Mucosa of rectum (tissue), 2 donors: ENCODE measurements at regions not wholly inside any gene's neighbourhood (a gene's known extent, or its start where the extent isn't known, plus 50 kb on each side); places are given as distances from the start of the nearest gene placed in this dataset.

Source experiments
- H3K27ac ChIP-seq, 2 donors: one replicate each; pipeline ENCODE4 v1.7.0; 2013; ENCODE audit warnings: inconsistent platforms in 2 of 2, low read depth in 2 of 2, low read length in 2 of 2
- H3K27me3 ChIP-seq, 2 donors: one replicate each; pipeline ENCODE4 v1.7.0; 2013; ENCODE audit warnings: low read length in 2 of 2; ENCODE audit not compliant: control insufficient read depth in 2 of 2, insufficient read depth in 2 of 2
- H3K36me3 ChIP-seq, 2 donors: one replicate each; pipeline ENCODE4 v1.7.0; 2013; ENCODE audit warnings: low read length in 2 of 2; ENCODE audit not compliant: control insufficient read depth in 2 of 2, insufficient read depth in 2 of 2
- H3K4me1 ChIP-seq, 2 donors: one replicate each; pipeline ENCODE4 v1.7.0; 2013; ENCODE audit warnings: low read length in 2 of 2, mild to moderate bottlenecking in 1 of 2; ENCODE audit not compliant: control insufficient read depth in 2 of 2, insufficient read depth in 2 of 2
- H3K4me3 ChIP-seq, 2 donors: one replicate each; pipeline ENCODE4 v1.7.0; 2013; ENCODE audit warnings: low read length in 2 of 2
- H3K9ac ChIP-seq, 2 donors: one replicate each; pipeline ENCODE4 v1.7.0; 2013; ENCODE audit warnings: low read length in 2 of 2, low read depth in 1 of 2, mild to moderate bottlenecking in 1 of 2
- H3K9me3 ChIP-seq, 2 donors: one replicate each; pipeline ENCODE4 v1.7.0; 2013; ENCODE audit warnings: low read length in 2 of 2; ENCODE audit not compliant: control insufficient read depth in 2 of 2
- donor health status: healthy.
- donor health status: Normal muscosa, but diverticular disease.

GRCh38 chr2:3042601-3043585 lies 334.7 kb downstream of the EIPR1 start:
- Histone ChIP-seq H3K9me3 (peaks cover 0 to 3% of the 10 kb centered on the region in 2 donors), H3K27me3 (no peaks in the 10 kb centered on the region), H3K27ac (no peak overlapping the region), H3K36me3 (no peaks in the 10 kb centered on the region), H3K4me3 (no peak overlapping the region), H3K4me1 (no peaks in the 10 kb centered on the region), H3K9ac (no peak overlapping the region)

- H3K9me3 ChIP-seq, result peaks cover 0 to 3% of the 10 kb centered on the region in 2 donors
- H3K4me3 ChIP-seq, result no peak overlapping the region
- H3K27me3 ChIP-seq, result no peaks in the 10 kb centered on the region
- no peaks in the 10 kb centered on the region for H3K4me1 ChIP-seq
- no peak overlapping the region for H3K9ac ChIP-seq
- H3K27ac ChIP-seq, result no peak overlapping the region
- H3K36me3 ChIP-seq, result no peaks in the 10 kb centered on the region
These were observed 335.6 kb downstream of the EIPR1 start for GRCh38 chr2:3041841-3042600.

- Histone ChIP-seq H3K36me3 (no peaks in the 10 kb centered on the region), H3K27me3 (no peaks in the 10 kb centered on the region), H3K27ac (no peak overlapping the region)
These were observed 336.4 kb downstream of the EIPR1 start for GRCh38 chr2:3041246-3041645.

GRCh38 chr2:3040496-3041140 lies 337.0 kb downstream of the EIPR1 start:
- Histone ChIP-seq H3K9ac (no peak overlapping the region), H3K9me3 (no peaks in the 10 kb centered on the region), H3K27ac (no peak overlapping the region), H3K4me1 (no peaks in the 10 kb centered on the region), H3K27me3 (no peaks in the 10 kb centered on the region), H3K4me3 (no peak overlapping the region), H3K36me3 (no peaks in the 10 kb centered on the region)

More at GRCh38 chr2:3041246-3041645, 336.4 kb downstream of the EIPR1 start:
- H3K9ac ChIP-seq, result no peak overlapping the region
- peaks cover 0 to 3% of the 10 kb centered on the region in 2 donors for H3K9me3 ChIP-seq
- no peaks in the 10 kb centered on the region for H3K4me1 ChIP-seq
- H3K4me3 ChIP-seq, result no peak overlapping the region

- Histone ChIP-seq H3K4me3 (no peak overlapping the region), H3K4me1 (no peaks in the 10 kb centered on the region), H3K9ac (no peak overlapping the region), H3K27ac (no peak overlapping the region), H3K9me3 (no peaks in the 10 kb centered on the region), H3K27me3 (no peaks in the 10 kb centered on the region), H3K36me3 (no peaks in the 10 kb centered on the region)
These were observed 337.6 kb downstream of the EIPR1 start for GRCh38 chr2:3040066-3040428.

GRCh38 chr2:3039188-3040065 lies 338.2 kb downstream of the EIPR1 start:
- no peak overlapping the region for H3K9ac ChIP-seq
- H3K9me3 ChIP-seq, result no peaks in the 10 kb centered on the region
- H3K27me3 ChIP-seq, result no peaks in the 10 kb centered on the region
- H3K36me3 ChIP-seq, result no peaks in the 10 kb centered on the region
- no peak overlapping the region for H3K4me3 ChIP-seq
- no peaks in the 10 kb centered on the region for H3K4me1 ChIP-seq
- H3K27ac ChIP-seq, result no peak overlapping the region

GRCh38 chr2:3038636-3039035 lies 339.0 kb downstream of the EIPR1 start:
- Histone ChIP-seq H3K4me1 (no peaks in the 10 kb centered on the region), H3K4me3 (no peak overlapping the region), H3K9me3 (no peaks in the 10 kb centered on the region), H3K27me3 (no peaks in the 10 kb centered on the region), H3K9ac (no peak overlapping the region), H3K36me3 (no peaks in the 10 kb centered on the region), H3K27ac (no peak overlapping the region)

GRCh38 chr2:3037196-3038194 lies 340.1 kb downstream of the EIPR1 start:
- no peak overlapping the region for H3K27ac ChIP-seq
- H3K9me3 ChIP-seq, result no peaks in the 10 kb centered on the region
- H3K36me3 ChIP-seq, result no peaks in the 10 kb centered on the region
- no peak overlapping the region for H3K4me3 ChIP-seq
- H3K9ac ChIP-seq, result no peak overlapping the region
- H3K27me3 ChIP-seq, result no peaks in the 10 kb centered on the region
- H3K4me1 ChIP-seq, result no peaks in the 10 kb centered on the region
